ENCODE measurements at regions not wholly inside any gene's neighbourhood (a gene's known extent, or its start where the extent isn't known, plus 50 kb on each side); places are given as distances from the start of the nearest gene placed in this dataset.
"Not testable (repeated sequence)": the region's sequence is repeated elsewhere in the genome, so short reads cannot be mapped to it uniquely, and the experiment has no call there.

DNA sequence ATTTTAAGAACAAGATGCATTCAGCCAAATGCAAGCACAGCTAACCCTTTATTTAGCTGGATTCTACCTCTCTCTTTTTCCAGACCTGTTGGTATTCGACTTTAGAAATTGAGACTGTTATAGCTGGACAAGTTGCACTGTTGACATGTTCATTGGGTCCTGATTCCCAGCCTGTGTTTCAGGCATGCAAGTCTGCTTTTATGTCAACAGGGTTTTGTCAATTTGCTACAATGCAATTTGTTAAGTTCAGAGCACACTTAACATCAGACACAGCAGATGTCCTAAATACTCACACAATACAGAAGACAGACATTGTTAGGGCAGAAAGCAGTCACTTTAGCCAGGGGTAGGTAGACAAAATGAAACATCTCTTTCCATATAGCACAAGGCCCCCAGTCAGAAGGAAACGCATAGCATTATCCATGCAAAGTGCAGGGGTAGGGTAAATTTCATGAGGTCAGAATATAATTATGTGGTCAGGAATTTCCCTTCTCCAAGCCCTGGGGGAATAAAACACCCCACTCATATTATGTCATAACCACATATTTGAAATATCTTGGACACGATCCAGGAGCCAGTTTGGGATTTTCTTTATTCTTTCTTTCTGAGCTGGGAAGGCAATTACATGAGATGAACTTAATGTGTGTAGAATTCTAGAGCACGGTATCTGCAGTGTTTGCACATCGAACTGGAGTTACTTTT is 504.1 kb downstream of the NTRK3 start:
- DNase-seq = peak in 1 of 2 experiments; percentile 27

DNA sequence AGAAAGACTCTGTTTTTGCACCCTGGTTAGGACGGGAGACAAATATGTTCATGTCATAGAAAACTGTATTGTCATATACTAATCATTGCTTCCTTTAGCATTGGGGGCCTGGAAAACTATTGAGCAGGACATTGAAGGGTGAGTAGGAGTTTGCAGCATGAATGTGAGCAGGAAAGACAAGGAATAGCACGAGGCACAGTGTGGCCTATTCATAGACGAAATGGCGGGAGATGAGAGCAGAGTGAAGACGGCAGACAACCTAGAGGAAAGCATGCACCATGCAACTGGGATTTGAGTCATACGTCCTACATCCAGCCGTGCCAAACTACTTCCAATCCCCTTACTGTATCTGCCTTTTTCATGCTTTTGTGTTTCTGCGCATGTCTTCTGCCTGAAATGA is 508.1 kb downstream of the NTRK3 start:
- no peak for DNase-seq

DNA sequence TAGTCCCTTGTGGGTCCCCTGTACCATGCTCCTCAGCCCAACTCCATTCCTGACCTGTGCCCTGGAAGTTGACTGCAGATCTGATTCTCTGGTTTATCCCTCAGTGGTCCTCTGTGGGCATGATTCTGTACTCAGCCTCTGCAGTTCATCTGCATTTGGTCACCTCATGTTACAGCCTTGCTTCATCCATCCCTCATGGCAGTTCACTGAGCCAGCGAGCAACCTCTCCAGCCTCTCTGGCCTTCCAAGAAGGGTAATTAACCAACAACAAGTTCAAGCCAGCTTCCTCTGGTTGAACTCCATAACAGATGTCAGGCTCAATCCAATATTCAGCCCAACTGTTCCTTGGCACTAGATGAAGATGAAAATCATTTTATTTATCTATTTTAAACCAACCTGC is 509.5 kb downstream of the NTRK3 start:
- DNase-seq = peak; percentile 15 to 67

DNA sequence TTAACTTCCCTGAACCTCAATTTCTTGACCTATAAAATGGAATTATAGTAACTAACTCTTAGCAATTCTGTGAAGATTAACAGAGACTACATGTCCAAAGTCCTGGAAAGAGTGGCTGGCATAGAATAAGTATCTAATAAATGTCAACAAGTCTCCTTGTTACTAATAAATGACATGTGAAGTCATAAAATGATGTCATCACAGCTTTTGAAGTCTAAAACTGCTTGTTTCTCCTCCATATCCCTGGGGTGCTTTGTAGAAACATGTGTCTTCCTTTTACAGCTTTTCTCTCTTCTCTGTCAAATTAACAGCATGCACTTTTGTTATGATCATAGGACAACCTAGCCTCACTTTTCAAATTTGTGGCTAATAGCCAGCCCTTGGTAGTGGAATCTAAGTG is 510.2 kb downstream of the NTRK3 start:
- no peak for DNase-seq

DNA sequence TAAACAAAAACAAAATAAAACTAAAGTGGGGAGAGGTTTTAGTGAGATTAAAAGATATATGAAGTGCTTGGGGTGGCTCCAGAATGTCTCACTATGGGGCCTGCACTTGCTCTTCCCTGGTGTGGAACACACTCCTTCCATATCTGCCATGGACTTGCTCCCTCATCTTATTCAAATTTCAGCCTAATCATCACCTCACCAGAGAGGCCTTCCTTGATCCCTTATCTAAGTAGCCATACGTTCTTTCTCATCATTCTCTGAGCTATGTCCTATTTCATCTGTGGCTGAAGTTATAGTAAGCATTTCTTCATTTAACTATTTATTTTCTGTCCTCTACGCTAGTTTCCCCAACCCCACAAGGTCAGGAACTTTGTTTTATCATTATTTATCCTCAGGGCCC is 511.7 kb downstream of the NTRK3 start:
- DNase-seq = no peak

DNA sequence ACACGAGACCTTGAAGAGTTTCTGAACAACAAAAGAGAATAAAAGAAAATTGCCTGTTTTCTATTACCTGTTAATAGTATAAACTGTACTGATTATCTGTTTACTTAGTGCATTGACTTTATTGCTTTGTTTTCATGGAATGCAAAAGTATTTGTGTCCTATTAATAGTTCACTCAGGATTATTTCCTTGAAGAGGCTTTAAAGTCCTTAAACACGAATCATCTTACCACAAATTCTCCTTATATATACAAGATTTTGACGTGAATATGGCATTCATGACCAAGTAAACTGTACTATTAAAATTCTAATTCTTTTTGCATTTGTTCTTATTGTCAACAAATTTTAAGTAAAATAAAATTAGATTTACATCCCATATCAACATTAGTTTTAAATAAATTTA is 513.0 kb downstream of the NTRK3 start:
- DNase-seq = no peak

DNA sequence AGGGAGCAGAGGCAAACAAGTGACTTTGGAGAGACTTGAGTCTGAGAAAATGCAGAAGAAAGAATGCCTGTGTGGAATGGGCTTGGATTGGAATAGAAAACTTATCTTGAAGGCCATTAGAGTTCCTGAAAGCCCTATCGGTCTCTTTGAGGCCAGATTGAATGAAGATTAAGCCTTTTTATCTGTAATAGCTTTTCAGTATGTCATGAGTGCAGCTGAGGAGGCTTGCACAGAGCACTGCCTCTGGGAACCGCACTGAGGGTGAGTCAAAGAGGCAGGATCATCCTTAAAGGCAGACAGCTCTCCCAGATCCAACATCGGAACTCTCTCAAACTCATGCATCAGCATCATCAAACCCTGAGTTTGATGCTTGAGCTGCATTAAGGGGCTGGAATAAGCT is 515.2 kb downstream of the NTRK3 start:
- DNase-seq = no peak

DNA sequence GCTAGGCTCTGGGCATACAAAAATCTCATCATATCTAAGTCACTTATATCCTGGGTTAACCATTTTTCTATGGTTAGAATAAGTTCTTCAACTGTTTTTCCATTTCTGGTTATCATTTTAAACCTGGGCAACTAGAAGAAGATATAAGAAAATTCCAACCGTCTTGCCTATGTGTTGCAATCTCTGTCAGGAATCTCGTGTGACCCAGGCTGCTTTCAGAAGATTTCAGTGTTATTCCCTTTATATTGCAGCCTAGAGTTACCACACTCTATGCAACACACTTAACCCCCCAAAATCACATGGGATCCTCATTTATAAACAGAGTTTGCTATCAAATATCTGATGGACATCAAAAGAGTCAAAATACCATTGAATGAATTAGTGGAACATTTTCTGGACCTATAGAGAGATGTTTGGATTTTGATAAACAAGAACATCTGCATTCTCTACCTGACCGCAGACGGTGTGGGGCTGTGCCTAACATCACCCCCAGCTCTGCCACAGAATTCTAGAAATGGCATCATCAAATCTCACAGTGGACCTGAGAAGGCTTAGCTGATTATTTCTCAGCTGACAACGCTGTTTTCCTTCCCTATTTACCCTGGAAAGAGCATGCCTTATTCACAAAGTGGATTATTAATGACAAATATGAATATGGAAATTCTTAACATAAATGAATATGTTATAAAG is 515.7 kb downstream of the NTRK3 start:
- no peak for DNase-seq

DNA sequence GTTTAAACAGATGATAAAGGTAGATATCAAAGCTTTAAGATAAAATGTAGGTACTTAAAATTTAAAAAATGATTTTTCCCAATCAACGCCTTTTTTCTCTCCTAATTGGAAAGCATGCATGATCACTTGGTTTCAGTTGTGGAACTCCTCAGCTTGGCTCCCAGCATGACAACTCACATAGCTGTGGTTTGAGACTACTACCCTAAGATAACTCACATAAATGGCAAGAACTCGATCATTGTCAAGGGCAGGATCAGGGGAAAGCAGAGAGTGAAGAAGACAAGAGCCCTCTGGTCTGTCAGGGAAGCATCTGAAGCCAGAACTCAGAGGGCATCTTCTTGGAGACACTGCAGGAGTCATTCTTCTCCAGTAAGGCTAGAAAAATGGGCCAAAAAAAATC is 516.7 kb downstream of the NTRK3 start:
- DNase-seq = no peak

DNA sequence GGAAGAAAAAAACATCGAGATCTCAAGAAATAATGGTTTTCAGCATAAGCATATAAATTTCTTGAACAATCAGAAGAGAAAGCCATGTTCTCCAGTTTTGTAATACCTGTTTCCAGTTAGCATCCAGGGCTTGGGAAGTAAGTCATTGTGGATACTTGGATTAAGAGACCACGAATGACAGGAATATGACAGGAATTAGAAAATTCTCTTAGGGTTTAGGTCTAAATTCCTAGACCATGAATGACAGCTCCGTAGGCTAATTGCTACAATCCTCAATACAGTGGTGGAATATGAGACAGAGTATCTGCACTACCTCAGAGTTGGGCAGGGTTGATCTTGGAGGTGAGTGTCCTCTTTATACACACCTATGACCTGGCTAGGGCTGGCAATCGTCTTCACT is 517.5 kb downstream of the NTRK3 start:
- DNase-seq = no peak

DNA sequence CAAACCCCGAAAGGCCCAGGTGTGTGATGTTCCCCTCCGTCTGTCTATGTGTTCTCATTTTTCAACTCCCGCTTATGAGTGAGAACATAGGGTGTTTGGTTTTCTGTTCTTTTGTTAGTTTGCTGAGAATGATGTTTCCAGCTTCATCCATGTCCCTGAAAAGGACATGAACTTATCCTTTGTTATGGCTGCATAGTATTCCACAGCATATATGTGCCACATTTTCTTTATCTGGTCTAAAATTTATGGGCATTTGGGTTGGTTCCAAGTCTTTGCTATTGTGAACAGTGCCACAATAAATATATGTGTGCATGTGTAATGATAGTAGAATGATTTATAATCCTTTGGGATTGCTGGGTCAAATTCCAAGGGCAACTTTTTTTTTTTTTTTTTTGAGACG is 519.1 kb downstream of the NTRK3 start:
- DNase-seq = not testable (repeated sequence)

DNA sequence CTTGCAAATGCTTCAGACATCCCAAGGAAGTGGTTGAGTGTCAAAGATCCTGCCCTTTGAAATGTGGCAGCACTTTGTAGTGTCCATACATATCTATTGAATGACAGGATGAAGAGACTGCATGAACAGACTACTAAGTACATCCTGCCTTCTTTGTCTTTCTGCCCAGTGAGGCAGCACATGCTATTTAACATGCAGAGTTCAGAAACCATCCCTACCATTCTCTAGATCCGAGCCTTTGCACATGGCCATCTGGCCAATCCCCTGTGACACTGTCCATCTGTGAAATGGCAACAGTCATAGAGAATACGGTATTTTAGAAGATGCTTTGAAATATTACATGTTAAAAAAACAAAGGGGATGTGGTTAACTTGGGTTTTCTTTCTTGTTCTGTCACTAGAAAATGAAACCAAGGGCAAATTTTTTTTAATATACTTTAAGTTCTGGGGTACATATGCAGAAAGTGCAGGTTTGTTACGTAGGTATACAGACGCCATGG is 519.6 kb downstream of the NTRK3 start:
- no peak for DNase-seq

DNA sequence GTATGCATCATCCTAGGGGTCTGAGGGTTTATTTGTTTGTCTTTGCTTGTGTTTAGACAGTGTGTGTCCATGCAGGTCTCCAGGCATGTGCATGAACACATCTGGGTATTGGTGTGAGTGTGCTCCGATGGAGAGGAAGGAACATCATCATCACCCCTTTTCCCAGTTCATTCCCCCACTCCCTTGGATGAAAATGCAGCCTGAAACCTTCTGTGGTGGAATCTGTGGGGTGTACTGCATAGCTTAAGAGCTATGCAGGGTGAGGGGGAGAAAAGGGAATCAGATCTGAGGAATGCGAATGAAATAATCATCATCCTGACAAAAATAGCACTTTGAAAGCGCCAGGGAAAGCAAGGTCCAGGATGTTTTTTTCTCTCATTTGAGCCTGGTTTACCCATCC is 520.1 kb downstream of the NTRK3 start:
- no peak for DNase-seq

DNA sequence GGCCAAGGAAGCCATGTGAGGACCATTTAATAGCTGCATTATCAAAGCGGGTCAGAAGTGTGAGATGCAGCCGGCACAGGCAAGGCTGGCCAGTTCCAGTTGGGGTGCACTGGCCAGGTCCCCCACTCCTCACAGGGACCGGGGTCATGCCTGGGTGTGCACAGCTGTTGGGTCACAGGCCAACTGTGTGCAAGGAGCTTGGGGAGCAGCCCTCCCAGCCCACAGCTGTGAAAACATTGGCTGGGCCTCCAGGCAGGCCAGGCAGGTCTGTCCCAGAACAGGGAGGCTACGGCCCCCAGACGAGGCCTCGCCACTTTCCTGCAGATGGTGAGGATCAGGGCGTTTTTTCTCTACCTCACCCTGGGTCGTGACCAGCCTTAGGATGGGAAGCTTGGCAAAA is 521.0 kb downstream of the NTRK3 start:
- DNase-seq = no peak

DNA sequence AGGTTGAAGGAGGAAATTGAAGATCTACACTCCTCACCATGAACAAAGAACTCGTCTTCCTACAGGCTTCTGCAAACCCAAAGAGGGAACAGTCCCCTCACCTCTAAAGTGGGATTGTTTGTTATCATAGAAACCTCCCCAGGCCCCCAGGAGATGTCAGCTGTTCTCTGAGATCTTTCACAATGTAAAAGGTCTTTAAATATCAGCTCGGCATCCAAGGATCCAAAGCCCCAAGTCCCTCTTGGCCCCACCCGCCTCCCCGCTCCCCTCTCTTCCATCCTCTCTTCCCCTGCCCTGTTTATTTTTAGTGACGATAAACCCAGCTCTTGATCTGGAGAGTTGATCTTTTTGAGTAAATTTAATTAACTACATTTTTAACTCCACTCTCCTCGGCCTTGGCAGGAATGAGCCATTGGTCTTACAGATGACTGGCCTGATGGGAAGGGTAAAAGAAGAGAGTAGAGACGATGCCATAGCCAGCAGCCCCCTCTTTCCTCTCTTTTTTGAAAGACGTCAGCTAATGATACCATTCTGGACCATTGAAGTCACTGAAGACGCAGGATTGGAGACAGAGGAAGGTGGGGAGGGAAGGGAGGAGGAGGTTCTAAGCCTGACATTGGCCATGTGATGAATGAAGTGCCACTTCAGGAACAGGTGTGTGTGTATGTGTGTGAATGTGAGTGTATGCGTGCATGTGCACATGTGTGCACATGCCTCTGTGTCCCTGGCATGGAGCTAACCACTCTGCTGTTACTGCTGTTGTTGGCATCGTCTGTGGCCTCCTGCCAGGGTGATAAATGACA is 521.8 kb downstream of the NTRK3 start:
- DNase-seq = no peak

DNA sequence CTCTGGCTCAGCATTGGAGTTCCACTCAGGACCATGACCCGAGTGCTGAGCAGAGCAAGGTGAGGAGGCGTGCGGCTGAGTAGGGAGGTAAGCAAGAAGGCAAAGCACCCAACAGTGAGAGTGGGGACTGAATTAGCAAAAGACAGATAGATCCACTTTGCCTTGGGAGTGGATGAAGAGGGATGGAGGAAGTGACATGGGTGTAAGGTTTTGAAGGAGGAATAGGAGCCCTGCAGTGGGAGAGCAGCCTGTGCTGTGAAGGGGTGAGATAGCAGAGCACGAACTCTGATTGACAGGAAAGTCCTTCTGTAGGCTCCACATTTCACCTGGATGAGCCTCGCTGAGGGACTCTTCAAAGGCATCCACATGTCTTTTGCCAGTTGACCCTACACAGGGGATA is 522.6 kb downstream of the NTRK3 start:
- DNase-seq = no peak

DNA sequence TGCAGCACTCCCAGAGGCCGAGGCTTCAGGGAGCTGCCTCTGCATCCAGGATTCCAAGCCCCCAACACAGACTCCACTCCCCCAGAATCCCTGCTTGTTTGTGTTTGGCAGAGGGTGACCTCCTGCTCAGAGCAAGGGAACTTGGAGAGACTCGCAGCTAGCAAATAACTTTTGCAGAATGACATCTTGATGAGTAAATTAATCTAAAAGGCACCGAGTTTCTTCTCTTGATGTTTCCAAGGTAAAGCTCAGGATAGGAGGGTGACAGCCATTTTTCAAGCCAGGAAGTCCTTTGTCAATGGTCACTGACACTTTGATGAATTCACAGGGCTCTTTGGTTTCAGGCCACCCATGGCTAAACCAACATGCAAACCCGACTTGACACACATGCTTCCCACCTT is 523.0 kb downstream of the NTRK3 start:
- DNase-seq = no peak

DNA sequence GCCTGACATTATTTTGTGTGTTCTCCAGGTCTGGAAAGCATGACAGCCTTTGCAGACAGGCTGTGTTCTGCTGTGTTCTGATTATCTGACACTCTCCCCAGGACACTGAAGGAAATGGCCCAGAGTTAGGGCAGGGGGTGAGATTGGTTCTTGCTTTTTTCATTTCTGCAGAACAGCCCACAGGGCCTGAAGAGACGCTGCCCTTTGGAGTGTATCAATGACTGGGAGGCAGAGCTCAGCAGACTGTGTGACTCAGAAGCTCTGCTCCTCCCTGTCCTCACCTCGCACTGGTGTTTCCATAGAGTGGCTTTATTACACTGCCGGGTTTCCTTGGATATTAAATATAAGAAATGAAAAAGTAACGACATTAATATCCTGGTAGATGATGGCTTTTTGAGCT is 523.6 kb downstream of the NTRK3 start:
- no peak for DNase-seq

DNA sequence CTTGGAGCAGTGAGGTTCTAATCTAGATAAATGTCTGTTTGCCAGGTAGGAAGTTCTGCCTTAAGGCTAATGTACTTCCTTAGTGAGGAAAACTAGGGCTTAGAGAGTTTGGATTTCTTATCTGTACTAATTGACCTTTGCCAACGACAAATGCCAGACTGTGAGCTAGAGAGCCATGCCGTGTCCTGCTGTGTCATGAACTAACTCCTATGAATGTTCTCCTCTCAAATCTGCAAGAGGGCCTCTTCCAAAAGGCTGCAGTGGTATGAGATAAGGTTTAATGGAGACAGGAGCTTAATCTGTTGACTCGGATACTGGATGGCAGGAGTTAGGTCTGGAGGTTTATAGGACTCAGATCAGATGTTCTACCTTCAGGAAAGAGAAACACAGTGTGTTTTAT is 524.9 kb downstream of the NTRK3 start:
- DNase-seq = no peak

DNA sequence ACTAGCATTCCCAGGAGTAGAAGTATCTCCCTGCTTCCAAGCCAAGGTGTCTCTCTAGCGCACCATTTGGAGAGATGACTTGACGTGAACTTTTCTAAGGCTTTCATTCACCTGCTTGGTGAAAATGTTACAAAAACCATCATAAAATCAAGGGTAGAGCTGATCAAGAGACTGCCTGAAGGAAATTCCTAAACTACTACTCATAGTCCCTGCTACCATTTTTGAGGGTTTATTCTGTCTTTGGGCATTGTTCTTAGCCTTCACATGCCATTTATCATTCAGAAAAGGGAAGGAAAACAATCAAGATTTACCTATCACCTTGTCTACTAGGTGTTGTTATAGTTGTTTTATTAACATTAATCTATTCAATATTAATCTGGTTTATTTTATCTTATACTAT is 525.8 kb downstream of the NTRK3 start:
- no peak for DNase-seq

DNA sequence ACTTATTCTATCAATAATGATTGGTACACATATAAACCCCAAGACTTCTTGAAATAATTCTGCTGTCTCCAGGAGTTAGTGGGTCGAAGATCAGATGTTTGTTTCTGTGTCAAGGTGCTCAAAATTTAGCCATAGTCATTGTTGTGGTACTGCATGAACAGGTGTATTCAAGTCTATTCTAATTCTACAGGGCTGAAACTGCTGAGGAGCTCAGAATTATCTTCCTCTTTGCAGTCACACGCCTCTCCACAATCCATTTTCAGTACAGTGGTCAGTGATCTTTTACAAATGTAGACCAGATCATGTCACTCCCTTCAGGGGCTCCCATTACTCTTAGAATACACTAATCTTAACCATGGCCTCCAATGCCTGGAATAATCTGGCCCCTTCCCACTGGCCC is 527.5 kb downstream of the NTRK3 start:
- DNase-seq = no peak

DNA sequence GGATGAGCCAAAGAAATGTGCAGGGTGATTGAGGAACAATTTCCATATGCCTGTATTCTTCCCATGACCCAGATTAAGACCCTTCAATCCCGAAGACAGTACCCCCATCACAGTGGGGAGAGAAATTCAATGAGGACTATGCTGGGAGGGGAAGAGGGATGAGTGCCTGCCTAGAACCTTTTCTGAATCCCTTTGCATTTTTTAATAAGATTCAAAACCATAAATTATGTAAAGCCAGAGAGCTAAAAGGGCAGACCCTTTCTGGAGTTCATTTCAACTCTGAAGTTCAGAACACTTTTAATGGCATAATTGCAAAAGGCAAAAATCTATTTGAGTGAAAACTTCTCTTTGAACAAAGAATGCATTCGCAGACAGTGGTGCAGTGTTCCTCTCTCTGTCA is 529.5 kb downstream of the NTRK3 start:
- no peak for DNase-seq

DNA sequence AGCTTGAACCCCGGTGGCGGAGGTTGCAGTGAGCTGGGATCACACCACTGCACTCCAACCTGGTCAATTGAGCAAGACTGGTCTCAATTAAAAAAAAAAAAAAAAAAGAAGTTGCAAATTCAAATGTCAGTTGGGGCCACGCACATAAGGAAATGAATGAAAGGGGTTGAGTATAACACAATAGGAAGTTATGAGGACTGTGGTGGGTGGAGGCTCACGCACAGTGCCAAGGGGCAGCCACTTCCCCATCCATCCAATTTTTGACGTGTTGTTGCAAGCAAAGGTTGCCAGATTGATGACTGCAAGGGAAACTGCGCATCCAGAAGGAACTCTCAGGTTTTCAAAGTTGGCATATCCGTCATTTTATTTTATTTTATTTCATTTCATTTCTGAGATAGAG is 532.2 kb downstream of the NTRK3 start:
- DNase-seq = no peak

Measured in NCI-H446 (cell line).